Activated T-cell treated with anti-CD3 and anti-CD28 coated beads, Interleukin-2, amount 50 U/mL, for 48 hours (primary cell): ENCODE measurements at regions not wholly inside any gene's neighbourhood (a gene's known extent, or its start where the extent isn't known, plus 50 kb on each side); places are given as distances from the start of the nearest gene placed in this dataset.

Source experiments
- DNase-seq, 2 experiments: peaks; one replicate each; pipeline ENCODE4 v3.0.0-alpha.2; 2020

- no peak for DNase-seq
Observed at GRCh38 chr15:52858782-52859176, 68.6 kb upstream of the ONECUT1 start.

- DNase-seq = no peak
Observed at GRCh38 chr15:52857937-52858781, 68.0 kb upstream of the ONECUT1 start.

GRCh38 chr15:52857471-52857870, 67.3 kb upstream of the ONECUT1 start:
- DNase-seq = no peak

GRCh38 chr15:52856286-52856685, 66.2 kb upstream of the ONECUT1 start:
- no peak for DNase-seq

- DNase-seq = no peak
Observed at GRCh38 chr15:52855157-52855556, 65.0 kb upstream of the ONECUT1 start.

GRCh38 chr15:52844823-52845222, 54.7 kb upstream of the ONECUT1 start:
- DNase-seq = no peak
